Mesendoderm (in vitro differentiated cells): ENCODE measurements at regions not wholly inside any gene's neighbourhood (a gene's known extent, or its start where the extent isn't known, plus 50 kb on each side); places are given as distances from the start of the nearest gene placed in this dataset.

Experiments used
- DNase-seq: peaks from one replicate; pipeline ENCODE4 v3.0.0; 2013
- H2AK5ac ChIP-seq: 2 replicates; pipeline ENCODE4 v1.6.1; 2013; ENCODE audit warnings: low read length, inconsistent platforms
- H2BK120ac ChIP-seq: 2 replicates; pipeline ENCODE4 v1.6.1; 2013; ENCODE audit warnings: low read depth, mild to moderate bottlenecking, low read length, moderate library complexity, mixed read lengths
- H2BK15ac ChIP-seq: replicated peaks from 2 replicates; pipeline ENCODE4 v1.6.1; 2013; ENCODE audit warnings: low read depth, mild to moderate bottlenecking, moderate library complexity
- H2BK5ac ChIP-seq: 2 replicates; pipeline ENCODE4 v1.6.1; 2013; ENCODE audit warnings: low read length, inconsistent platforms
- H3K18ac ChIP-seq: 2 replicates; pipeline ENCODE4 v1.6.1; 2013; ENCODE audit warnings: mild to moderate bottlenecking, low read length, mixed read lengths
- H3K23ac ChIP-seq: one replicate; pipeline ENCODE4 v1.6.1; 2013; ENCODE audit warnings: low read length
- H3K27ac ChIP-seq: 2 replicates; pipeline ENCODE4 v1.5.1; 2013; ENCODE audit warnings: low read depth, mild to moderate bottlenecking, inconsistent platforms, low read length, moderate library complexity
- H3K27me3 ChIP-seq: 2 replicates; pipeline ENCODE4 v1.6.1; 2013; ENCODE audit warnings: low read length, control low read depth, mild to moderate bottlenecking, inconsistent platforms; ENCODE audit not compliant: insufficient read depth, poor library complexity
- H3K36me3 ChIP-seq: 2 replicates; pipeline ENCODE4 v1.6.1; 2013; ENCODE audit warnings: low read length, inconsistent platforms; ENCODE audit not compliant: control insufficient read depth, insufficient read depth
- H3K4ac ChIP-seq: one replicate; pipeline ENCODE4 v1.6.1; 2013; ENCODE audit warnings: low read depth, mild to moderate bottlenecking, low read length, moderate library complexity
- H3K4me1 ChIP-seq: 2 replicates; pipeline ENCODE4 v1.6.1; 2013; ENCODE audit warnings: low read depth, low read length, inconsistent platforms; ENCODE audit not compliant: control insufficient read depth
- H3K4me2 ChIP-seq: 2 replicates; pipeline ENCODE4 v1.6.1; 2013; ENCODE audit warnings: low read length
- H3K4me3 ChIP-seq: 2 replicates; pipeline ENCODE4 v1.5.1; 2013; ENCODE audit warnings: mild to moderate bottlenecking, low read length
- H3K56ac ChIP-seq: one replicate; pipeline ENCODE4 v1.6.1; 2013; ENCODE audit warnings: low read length
- H3K79me1 ChIP-seq: 2 replicates; pipeline ENCODE4 v1.6.1; 2013; ENCODE audit warnings: low read length, inconsistent platforms
- H3K79me2 ChIP-seq: 2 replicates; pipeline ENCODE4 v1.6.1; 2013; ENCODE audit warnings: mild to moderate bottlenecking, low read length; ENCODE audit not compliant: control insufficient read depth, insufficient read depth
- H3K9ac ChIP-seq: 2 replicates; pipeline ENCODE4 v1.6.1; 2013; ENCODE audit warnings: low read length, inconsistent platforms
- H4K5ac ChIP-seq: one replicate; pipeline ENCODE4 v1.6.1; 2013; ENCODE audit warnings: low read length
- H4K8ac ChIP-seq: one replicate; pipeline ENCODE4 v1.6.1; 2013; ENCODE audit warnings: low read depth, mild to moderate bottlenecking, control low read depth, low read length, moderate library complexity
- WGBS: extraction: QIAGEN DNeasy Blood & Tissue Kit; methylation state at CpG from one replicate; pipeline ENCODE4 v1.1.7; 2013; ENCODE audit warnings: low lambda C conversion rate, missing lambda C conversion rate; ENCODE audit not compliant: insufficient coverage; ENCODE audit errors: extremely low coverage; 5-methylcytosine and 5-hydroxymethylcytosine counted together

DNA sequence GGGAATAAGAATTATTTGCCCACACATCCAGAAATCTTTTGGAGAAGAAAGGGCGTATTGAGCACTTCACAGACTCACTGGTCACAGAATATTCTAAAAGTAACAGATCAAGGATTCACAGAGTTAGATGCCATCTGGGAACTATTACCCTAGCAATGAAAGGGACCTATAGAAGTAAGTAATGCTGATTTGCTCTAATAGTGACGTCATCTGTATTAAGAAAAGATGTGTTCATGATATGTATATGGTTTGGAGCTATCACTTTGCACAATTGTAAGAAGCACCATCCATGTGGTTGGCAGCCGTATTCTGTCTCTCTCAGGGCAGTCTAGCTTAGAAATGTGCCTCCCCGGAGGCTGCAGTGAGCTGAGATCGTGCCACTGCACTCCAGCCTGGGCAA lies 52.8 kb upstream of the SV2C start:
- Histone ChIP-seq H4K8ac (no peak overlapping the region), H3K27ac (no peak overlapping the region), H3K4me3 (no peak overlapping the region), H4K5ac (no peak overlapping the region), H2BK120ac (no peak overlapping the region), H3K56ac (no peak overlapping the region), H3K79me1 (no peaks in the 10 kb centered on the region), H2BK15ac (no peak overlapping the region), H3K79me2 (no peaks in the 10 kb centered on the region), H3K18ac (no peak overlapping the region), H3K4me2 (no peak overlapping the region), H3K4me1 (no peaks in the 10 kb centered on the region), H3K27me3 (no peaks in the 10 kb centered on the region), H2AK5ac (no peak overlapping the region), H3K9ac (no peak overlapping the region), H2BK5ac (no peak overlapping the region), H3K4ac (no peak overlapping the region), H3K23ac (no peak overlapping the region), H3K36me3 (no peaks in the 10 kb centered on the region)
- no CpG with 5 or more reads among the region's 5 CpGs for WGBS
- no peak for DNase-seq

DNA sequence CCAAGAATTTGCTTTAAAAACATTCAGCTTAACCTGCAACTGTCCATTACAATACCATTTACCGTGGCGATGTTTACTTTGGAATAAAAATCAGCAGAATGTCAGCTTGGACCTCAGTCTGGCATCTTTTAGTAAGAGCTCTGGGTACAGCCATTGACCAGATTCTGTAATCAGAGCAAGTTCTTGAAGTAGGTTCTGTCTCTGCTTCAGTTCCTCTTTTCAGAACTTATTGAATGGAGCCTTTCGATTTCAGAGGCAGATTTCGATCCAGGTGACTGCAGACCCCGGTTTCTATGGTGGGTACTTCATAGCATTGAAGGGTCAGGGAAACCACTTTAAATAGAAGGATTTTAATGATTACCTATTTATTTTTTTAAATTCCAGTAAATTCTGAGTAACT lies 53.4 kb upstream of the SV2C start:
- no peak for DNase-seq
- Histone ChIP-seq H3K27ac (no peak overlapping the region), H3K4me3 (no peak overlapping the region), H3K9ac (no peak overlapping the region), H2AK5ac (no peak overlapping the region), H3K79me1 (no peaks in the 10 kb centered on the region), H3K23ac (no peak overlapping the region), H3K56ac (no peak overlapping the region), H3K4ac (no peak overlapping the region), H3K36me3 (no peaks in the 10 kb centered on the region), H3K4me1 (no peaks in the 10 kb centered on the region), H2BK15ac (no peak overlapping the region), H3K27me3 (no peaks in the 10 kb centered on the region), H2BK5ac (no peak overlapping the region), H3K4me2 (no peak overlapping the region), H4K8ac (no peak overlapping the region), H3K18ac (no peak overlapping the region), H2BK120ac (no peak overlapping the region), H4K5ac (no peak overlapping the region), H3K79me2 (no peaks in the 10 kb centered on the region)
- no CpG with 5 or more reads among the region's 5 CpGs for WGBS

DNA sequence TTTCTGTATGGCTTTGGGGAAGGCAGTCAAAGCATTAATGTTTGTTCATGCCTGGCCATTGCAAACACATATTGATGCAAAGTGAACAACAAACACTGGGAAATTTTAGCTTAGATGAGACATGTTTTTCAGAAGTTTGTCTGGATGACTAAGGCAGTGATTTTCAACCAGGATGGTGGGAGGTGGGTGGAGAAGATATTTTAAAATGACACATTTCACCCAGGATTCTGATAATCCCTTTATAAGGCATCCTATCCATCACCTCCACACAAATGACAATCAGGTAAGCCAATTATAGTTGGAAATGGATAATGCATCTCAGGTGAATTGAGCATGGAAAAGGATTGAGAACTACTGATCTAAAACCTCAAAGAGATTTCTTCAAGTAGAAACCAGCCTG lies 57.4 kb upstream of the SV2C start:
- H3K79me1 ChIP-seq = no peaks in the 10 kb centered on the region
- no peaks in the 10 kb centered on the region for H3K27me3 ChIP-seq
- no peak overlapping the region for H3K4me2 ChIP-seq
- no peaks in the 10 kb centered on the region for H3K4me1 ChIP-seq
- no peak overlapping the region for H3K23ac ChIP-seq
- H2BK5ac ChIP-seq = no peak overlapping the region
- no peak overlapping the region for H3K4ac ChIP-seq
- no peak overlapping the region for H3K18ac ChIP-seq
- no peak overlapping the region for H3K27ac ChIP-seq
- DNase-seq = no peak
- H3K4me3 ChIP-seq = no peak overlapping the region
- no peaks in the 10 kb centered on the region for H3K36me3 ChIP-seq
- no peak overlapping the region for H2BK120ac ChIP-seq
- H3K56ac ChIP-seq = no peak overlapping the region
- H4K8ac ChIP-seq = no peak overlapping the region
- no peak overlapping the region for H3K9ac ChIP-seq
- H4K5ac ChIP-seq = no peak overlapping the region
- H3K79me2 ChIP-seq = no peaks in the 10 kb centered on the region
- no peak overlapping the region for H2BK15ac ChIP-seq
- no peak overlapping the region for H2AK5ac ChIP-seq

DNA sequence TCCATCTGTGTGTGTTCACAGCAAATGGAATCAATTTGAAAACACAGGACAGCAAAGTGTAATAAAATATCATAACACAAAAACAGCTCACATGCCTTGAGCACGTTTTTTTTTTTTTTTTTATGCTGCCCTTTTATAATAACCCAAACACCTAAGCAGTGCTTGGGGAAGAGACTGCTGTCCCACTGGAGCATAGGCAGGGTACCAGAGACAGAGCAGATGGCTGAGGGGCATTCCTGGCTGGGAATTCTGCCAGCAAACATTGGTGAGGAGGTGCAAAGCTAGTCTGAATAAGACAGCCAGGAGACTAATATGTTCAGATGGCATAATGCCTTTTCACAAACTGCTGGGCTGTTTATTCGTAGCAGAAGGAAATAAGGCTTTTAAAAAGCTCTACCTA lies 58.1 kb upstream of the SV2C start:
- WGBS = no CpG with 5 or more reads among the region's 2 CpGs
- no peak overlapping the region for H3K27ac ChIP-seq
- no peaks in the 10 kb centered on the region for H3K27me3 ChIP-seq
- no peak overlapping the region for H4K8ac ChIP-seq
- DNase-seq = no peak
- H3K36me3 ChIP-seq = no peaks in the 10 kb centered on the region
- H2BK5ac ChIP-seq = no peak overlapping the region
- no peaks in the 10 kb centered on the region for H3K79me2 ChIP-seq
- H2BK120ac ChIP-seq = no peak overlapping the region
- no peak overlapping the region for H2AK5ac ChIP-seq
- no peak overlapping the region for H3K4me3 ChIP-seq
- no peak overlapping the region for H3K4me2 ChIP-seq
- H3K79me1 ChIP-seq = no peaks in the 10 kb centered on the region
- no peak overlapping the region for H4K5ac ChIP-seq
- H3K18ac ChIP-seq = no peak overlapping the region
- no peak overlapping the region for H3K23ac ChIP-seq
- H2BK15ac ChIP-seq = no peak overlapping the region
- no peak overlapping the region for H3K9ac ChIP-seq
- no peaks in the 10 kb centered on the region for H3K4me1 ChIP-seq
- no peak overlapping the region for H3K4ac ChIP-seq
- no peak overlapping the region for H3K56ac ChIP-seq

DNA sequence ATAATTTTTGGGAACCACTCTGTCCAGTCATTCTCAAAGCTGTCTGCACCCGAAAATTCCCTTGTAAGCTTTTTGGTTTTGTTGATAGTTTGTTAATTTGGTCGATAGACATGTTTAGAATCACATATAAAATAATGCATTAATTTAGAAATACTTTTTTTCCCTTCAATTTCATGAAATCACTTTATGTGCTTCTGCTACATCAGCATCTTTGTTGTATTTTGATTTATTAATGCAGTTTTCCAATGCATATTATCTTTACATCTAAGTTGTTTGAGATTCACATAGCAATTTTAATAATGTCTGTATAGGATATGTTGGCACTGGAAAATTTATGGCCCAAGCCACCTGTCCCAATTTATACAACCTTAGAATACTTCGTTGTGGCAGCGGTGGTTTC lies 60.6 kb upstream of the SV2C start:
- Histone ChIP-seq H2BK120ac (no peak overlapping the region), H2BK5ac (no peak overlapping the region), H3K36me3 (no peaks in the 10 kb centered on the region), H4K5ac (no peak overlapping the region), H3K4me1 (no peaks in the 10 kb centered on the region), H3K27me3 (no peaks in the 10 kb centered on the region), H3K9ac (no peak overlapping the region), H3K4me3 (no peak overlapping the region), H3K18ac (no peak overlapping the region), H3K4me2 (no peak overlapping the region), H4K8ac (no peak overlapping the region), H3K56ac (no peak overlapping the region), H2BK15ac (no peak overlapping the region), H3K23ac (no peak overlapping the region), H3K4ac (no peak overlapping the region), H3K27ac (no peak overlapping the region), H3K79me1 (no peaks in the 10 kb centered on the region), H3K79me2 (no peaks in the 10 kb centered on the region), H2AK5ac (no peak overlapping the region)
- WGBS = no CpG with 5 or more reads among the region's 4 CpGs
- no peak for DNase-seq

DNA sequence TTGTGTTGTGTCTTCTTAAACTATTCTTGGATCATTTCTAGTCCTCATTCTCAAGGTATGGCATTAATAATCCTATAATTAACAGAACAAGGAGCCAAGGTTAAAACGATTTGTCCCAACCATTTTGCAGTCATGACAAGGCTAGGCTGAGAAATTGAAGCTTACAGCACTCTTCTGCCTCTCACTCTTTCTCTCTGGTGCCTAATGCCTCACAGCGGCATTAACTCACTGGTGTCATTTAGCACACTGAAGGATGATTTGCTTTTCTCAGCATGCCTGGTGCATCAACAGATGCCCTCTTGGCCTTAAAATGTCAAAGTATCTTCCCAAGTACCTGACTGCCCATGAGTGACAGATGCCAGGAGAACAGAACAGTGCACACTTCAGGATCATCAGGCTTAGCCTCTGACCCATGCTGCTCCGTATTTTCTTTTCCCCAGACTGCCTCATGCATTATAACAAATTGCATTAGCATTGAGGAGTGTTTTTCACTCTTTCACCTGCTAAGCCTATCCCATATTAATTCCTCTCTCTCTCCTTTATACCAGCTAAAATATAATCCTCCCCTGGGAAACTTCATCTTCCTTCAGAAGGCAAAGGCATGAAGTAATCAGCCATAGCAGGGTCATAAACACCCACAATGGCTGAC lies 61.1 kb upstream of the SV2C start:
- Histone ChIP-seq H4K5ac (no peak overlapping the region), H3K56ac (no peak overlapping the region), H3K4me2 (no peak overlapping the region), H3K4me1 (no peaks in the 10 kb centered on the region), H2BK15ac (no peak overlapping the region), H3K79me1 (no peaks in the 10 kb centered on the region), H3K27me3 (no peaks in the 10 kb centered on the region), H2AK5ac (no peak overlapping the region), H2BK120ac (no peak overlapping the region), H3K18ac (no peak overlapping the region), H2BK5ac (no peak overlapping the region), H3K9ac (no peak overlapping the region), H3K4me3 (no peak overlapping the region), H4K8ac (no peak overlapping the region), H3K4ac (no peak overlapping the region), H3K36me3 (no peaks in the 10 kb centered on the region), H3K79me2 (no peaks in the 10 kb centered on the region), H3K23ac (no peak overlapping the region), H3K27ac (no peak overlapping the region)
- WGBS = no CpG with 5 or more reads among the region's 3 CpGs
- DNase-seq = no peak
